ENCODE measurements at regions not wholly inside any gene's neighbourhood (a gene's known extent, or its start where the extent isn't known, plus 50 kb on each side); places are given as distances from the start of the nearest gene placed in this dataset.

GRCh38 chr6:41475737-41476357 is 70.3 kb upstream of the FOXP4 start:
- TF ChIP-seq OSR1 (CRISPR knock-in tag; IDR thresholded peaks at IDR 0.05) (no peak), GLIS3 (CRISPR knock-in tag; IDR thresholded peaks at IDR 0.05) (no peak), ZNF8 (CRISPR knock-in tag; IDR thresholded peaks at IDR 0.05) (no peak)

Measured in SK-N-SH treated with all-trans-retinoic acid at 6 μM for 48 hours (cell line).